ENCODE measurements at regions not wholly inside any gene's neighbourhood (a gene's known extent, or its start where the extent isn't known, plus 50 kb on each side); places are given as distances from the start of the nearest gene placed in this dataset.

DNA sequence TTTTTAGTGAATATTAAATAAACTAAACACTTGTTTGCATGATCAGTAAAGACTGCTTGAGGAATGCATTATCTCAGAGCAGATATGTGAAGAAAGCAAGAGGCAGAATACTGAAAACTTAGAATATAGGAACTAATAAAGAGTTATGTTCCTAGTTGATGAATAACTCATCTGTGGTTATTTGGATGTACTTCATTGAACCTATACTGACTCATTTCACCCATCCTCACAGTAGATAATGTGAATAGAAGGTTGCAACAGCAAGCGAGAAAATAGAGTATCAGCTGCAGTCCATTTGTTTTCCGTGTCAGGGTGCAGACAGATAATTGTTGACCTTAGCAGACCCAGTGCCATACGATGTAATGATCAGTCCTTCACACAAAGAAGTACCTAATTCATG is 945.7 kb upstream of the LRRTM1 start:
- no peak for DNase-seq

DNA sequence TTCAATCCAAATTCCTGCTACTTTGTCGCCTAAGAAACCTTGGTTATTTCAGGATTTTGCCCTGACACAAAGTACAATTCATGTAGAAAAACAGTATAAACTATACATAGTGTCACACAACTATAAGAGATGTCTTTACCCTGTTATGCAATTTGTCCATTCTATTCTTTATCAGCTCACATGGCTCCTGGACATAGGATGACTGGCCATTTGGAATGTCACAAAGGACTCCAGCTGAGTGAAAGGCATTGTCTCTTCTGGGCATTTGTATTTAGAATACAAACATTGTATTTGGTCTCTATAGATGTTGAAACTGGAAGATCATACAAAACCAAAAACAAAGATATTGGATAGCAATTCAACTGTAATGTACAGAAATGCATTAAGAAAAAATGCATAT is 944.6 kb upstream of the LRRTM1 start:
- no peak for DNase-seq

GRCh38 chr2:81247648-81248047 is 943.1 kb upstream of the LRRTM1 start:
- DNase-seq: no peak

- no peak for DNase-seq
Observed at GRCh38 chr2:81242501-81242900, 937.9 kb upstream of the LRRTM1 start.

DNA sequence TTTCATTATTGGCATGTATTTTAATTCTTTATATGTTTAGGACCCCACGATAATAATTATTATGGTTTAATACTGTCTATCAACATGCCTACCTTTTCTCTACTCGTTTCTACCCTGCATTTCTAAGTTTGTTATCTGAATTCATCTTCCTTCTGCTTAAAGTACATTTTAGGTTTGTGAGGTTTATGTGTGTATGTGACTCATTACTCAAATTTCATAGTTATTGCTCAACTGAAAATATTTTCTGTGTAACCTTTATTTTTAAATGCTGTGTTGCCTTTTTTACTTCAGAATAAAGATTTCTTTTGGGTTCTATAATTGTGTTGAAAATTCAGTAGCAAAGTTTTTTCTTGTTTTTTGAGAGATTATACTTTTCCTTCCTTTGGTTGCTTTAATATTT is 933.9 kb upstream of the LRRTM1 start:
- DNase-seq: no peak

GRCh38 chr2:81235601-81236000 is 931.0 kb upstream of the LRRTM1 start:
- no peak for DNase-seq

DNA sequence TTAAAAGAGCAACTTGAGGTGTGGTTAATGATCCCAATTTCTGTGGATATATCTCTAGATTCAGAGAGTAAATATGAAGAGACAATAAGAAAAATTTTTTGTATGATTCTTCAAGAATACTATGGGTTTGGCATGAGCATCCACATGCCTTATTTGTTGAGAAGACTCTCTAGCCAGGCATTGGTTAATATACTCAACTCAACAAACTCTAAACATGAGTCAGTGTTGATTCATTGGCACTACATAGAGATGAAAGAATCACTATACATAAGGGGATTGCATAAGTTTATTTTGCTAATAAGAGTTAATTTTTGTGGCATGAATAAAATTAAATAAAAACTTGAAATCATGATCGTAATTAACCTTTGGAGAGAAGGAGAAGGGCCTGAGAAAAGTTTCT is 930.2 kb upstream of the LRRTM1 start:
- no peak for DNase-seq

DNA sequence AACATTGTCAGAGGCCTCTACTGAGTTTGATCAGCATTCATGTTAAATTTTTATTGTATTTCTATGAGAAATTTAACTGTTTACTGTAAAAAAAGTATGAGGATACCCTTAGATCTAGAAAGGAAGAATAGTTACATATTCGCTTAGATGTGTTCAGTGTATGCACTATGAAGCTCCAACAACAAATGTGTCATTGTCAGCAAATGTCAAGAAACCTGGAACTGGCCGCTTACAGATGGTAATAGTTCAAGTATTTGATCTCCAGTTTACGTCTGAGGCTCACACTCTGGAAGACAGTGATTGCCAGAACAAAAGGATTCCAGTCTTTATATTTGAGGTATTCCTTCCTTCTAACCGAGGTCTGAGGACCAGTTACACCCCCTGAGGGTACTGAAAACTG is 921.2 kb upstream of the LRRTM1 start:
- no peak for DNase-seq

DNA sequence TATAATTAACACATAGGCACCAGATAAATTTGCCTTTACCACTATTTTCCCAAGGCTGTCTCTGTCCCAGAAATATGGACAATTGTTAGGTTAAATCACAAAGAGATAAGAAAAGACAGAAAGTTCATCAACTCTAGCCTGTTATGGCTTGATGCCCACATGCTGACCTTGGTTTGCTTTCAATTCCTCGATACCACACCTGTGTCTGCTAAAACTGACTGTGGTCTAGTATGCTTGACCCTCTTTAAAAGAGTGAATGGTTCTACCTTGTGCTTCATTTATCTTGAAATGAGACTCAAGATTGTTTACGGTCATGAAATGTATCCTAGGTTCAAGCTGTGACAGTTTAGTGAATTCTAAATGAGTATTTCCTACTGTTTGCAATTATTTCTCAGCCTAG is 909.0 kb upstream of the LRRTM1 start:
- no peak for DNase-seq

DNA sequence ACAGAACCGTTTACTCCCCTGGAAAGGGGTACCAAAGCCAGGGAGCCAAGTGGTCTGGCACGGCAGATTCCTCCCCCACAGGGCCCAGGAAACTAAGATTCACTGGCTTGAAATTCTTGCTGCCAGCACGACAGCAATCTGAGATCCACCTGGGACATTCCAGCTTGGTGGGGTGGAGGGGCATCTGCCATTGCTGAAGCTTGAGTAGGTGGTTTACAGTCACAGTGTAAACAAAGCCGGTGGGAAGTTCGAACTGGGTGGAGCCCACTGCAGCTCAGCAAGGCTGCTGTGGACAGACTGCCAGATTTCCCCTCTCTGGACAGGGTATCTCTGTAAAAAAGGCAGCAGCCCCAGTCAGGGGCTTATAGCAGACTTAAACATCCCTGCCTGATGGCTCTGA is 901.7 kb upstream of the LRRTM1 start:
- DNase-seq: no peak

DNA sequence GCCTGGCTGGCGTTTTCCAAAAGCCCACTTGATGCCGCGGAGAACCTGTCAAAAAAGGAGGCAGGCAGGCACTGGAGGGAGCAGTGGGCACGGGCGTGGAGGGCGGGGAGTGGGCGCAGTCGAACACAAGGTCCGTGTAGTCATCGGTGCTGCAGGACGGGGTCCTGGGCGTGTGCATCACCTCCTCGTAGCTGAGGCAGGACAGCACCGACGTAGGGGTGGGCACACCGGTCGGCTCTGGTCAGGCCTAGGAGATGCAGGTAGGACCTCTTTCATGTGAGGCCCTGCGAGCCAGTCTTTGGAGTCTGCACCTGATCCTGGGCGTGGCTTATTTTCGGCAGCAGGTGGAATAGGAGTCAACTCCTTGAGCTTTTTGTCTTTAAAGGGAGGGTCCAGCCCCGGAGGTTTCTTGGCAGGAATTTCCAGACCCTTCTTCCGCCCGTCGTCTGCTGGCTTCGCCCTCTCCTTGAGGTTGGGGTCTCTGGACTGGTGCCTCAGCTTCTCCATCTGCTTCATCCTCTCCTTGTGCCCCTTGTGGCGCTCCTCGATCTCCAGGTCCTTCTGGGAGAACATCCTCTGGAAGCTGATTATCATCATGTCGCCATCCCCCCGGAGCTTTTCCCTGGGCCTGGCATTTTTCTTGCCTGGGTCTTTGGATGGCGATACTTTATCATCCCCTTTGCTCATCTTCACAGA is 892.5 kb upstream of the LRRTM1 start:
- no peak for DNase-seq

DNA sequence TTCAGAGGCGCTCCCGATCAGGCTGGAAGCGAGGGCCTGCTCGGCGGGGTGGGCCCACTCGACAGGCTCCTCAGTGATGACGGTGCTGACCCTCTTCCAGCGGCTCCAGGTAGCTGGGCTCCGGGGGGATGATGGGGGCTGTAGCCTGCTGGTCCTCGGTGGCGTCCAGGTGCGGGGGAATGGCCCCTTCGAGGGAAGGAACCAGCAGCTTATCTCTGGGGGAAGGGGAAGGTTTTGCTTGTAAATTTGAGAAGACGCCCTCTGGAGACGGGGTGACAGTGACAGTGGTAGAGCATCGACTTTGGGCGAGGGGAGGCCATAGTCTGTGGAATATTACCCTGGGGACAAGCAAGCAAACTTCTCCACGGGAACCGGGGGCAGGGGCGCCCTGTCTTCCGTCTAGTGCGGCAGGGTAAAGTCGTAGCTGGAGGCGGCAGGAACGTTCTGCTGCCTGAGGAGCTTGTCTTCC is 891.9 kb upstream of the LRRTM1 start:
- DNase-seq: no peak

- DNase-seq: no peak
Observed at GRCh38 chr2:81195774-81196382, 891.3 kb upstream of the LRRTM1 start.

- DNase-seq: no peak
Observed at GRCh38 chr2:81195017-81195773, 890.6 kb upstream of the LRRTM1 start.

DNA sequence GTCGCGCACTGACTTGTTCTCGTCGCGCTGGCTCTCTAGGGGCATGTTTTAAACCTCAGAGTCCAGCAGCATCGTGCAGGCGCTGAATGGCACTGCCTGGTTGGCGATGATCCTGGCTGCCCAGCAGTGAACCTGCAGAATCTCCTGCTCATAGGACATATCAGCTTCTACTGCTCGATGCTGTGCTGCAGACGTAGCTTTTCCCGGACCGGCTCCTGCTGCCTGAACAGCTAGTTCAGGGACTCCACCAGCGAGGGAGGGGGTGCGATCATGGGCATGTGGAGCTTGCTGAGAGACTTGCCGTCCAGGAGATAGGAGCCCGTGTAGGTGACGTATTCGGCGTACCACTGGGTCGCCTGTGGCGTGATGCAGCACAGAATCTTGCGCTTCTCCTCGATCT is 890.0 kb upstream of the LRRTM1 start:
- DNase-seq: no peak

DNA sequence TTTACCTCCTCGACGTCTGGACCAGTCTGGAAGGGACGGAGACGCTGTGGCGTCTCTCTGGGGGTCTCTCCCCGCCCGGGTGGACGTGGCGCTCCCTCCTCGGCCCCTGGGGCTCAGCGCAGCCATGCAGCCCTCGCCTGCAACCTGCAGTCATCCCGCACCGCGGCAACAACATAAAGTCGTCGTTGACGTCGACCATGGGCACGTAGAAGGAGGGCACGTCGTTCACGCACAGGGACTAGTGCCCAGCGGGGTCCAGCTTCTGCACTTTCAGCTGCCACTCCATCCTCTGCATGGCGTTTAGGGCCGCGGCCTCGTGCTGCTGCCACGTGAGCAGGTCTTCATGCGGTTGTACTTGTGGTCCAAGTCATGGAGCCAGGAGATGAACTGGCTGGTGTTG is 889.6 kb upstream of the LRRTM1 start:
- no peak for DNase-seq

- no peak for DNase-seq
Observed at GRCh38 chr2:81181845-81182244, 877.3 kb upstream of the LRRTM1 start.

DNA sequence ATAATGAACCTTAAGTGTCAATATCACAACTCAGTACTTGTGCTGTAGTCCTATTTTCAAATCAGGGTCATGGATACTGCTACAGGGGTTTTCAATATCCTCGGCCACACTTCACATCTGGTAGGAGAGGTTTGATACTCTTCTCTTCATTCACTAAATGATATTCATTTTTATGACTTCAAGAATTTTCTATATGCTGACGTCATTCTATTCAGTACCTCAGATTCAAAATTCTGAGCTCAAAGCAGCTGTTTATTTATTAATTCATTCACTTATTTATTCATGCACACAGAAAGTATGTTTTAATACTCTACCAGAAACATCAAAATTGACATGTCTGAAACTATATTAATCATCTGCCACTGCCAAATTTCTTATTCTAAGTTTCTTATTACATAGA is 866.9 kb upstream of the LRRTM1 start:
- DNase-seq: no peak

GRCh38 chr2:81163583-81163982 is 859.0 kb upstream of the LRRTM1 start:
- DNase-seq: no peak

GRCh38 chr2:81158505-81158904 is 854.0 kb upstream of the LRRTM1 start:
- DNase-seq: no peak

DNA sequence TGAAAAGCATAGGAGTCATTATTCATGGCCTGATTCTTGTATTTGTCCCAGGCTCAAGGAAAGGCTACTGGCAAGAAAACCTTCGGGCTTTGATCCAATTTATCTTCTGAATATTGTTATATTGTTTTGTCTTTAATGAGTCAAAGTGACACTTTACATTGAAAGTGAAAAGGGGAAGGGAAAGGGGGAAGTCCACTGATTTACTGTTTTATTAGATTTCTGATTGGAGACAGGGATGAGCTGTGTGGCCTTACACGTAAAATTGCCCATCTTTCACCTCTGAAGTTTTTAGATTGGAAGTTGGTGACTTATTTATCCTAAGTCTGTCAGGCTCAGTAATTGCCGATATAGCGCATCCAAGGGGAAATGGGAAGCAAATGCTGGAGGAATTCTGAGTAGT is 843.8 kb upstream of the LRRTM1 start:
- no peak for DNase-seq

GRCh38 chr2:81136296-81136695 is 831.7 kb upstream of the LRRTM1 start:
- no peak for DNase-seq

DNA sequence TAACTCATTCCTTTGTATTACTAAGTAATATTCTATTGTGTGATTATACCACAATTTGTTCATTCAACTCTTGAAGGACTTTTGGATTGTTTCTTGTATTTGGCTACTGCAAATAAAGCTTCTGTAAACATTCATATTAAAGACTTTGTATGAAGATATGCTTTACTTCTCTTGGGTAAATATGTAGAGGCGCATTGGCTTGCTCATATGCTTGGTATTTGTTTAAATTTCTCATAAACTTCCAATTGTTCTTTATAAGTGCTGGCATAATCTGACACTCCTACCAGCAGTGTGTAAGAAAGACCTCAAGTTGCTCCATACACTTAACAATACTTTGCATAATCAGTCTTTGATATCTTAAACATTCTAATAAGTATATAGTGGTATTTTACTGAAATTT is 792.8 kb upstream of the LRRTM1 start:
- DNase-seq: no peak

GRCh38 chr2:81093031-81093430 is 788.5 kb upstream of the LRRTM1 start:
- DNase-seq: no peak

Measured in hindlimb muscle (tissue), 1 donor.